NCI-H460 (cell line): ENCODE measurements at regions not wholly inside any gene's neighbourhood (a gene's known extent, or its start where the extent isn't known, plus 50 kb on each side); places are given as distances from the start of the nearest gene placed in this dataset.
"Not testable (repeated sequence)": the region's sequence is repeated elsewhere in the genome, so short reads cannot be mapped to it uniquely, and the experiment has no call there.

Experiments
- DNase-seq: peaks from one replicate; pipeline ENCODE4 v3.0.0-alpha.2; 2016; ENCODE audit warnings: low read depth; ENCODE audit errors: extremely low read depth

- no peak for DNase-seq
These were observed 593.7 kb upstream of the MMS22L start for GRCh38 chr6:97876711-97877110.

GRCh38 chr6:97882755-97883154 lies 599.7 kb upstream of the MMS22L start:
- DNase-seq: no peak

- no peak for DNase-seq
These were observed 602.3 kb upstream of the MMS22L start for GRCh38 chr6:97885325-97885724.

- no peak for DNase-seq
These were observed 602.8 kb upstream of the MMS22L start for GRCh38 chr6:97885828-97886227.

GRCh38 chr6:97901531-97901930 lies 618.5 kb upstream of the MMS22L start:
- DNase-seq: no peak

GRCh38 chr6:97909380-97909779 lies 626.4 kb upstream of the MMS22L start:
- no peak for DNase-seq

- no peak for DNase-seq
These were observed 630.7 kb upstream of the MMS22L start for GRCh38 chr6:97913721-97914120.

GRCh38 chr6:97914912-97915311 lies 631.9 kb upstream of the MMS22L start:
- DNase-seq: no peak

- no peak for DNase-seq
These were observed 632.5 kb upstream of the MMS22L start for GRCh38 chr6:97915537-97915936.

- no peak for DNase-seq
These were observed 634.4 kb upstream of the MMS22L start for GRCh38 chr6:97917369-97917768.

GRCh38 chr6:97919046-97919445 lies 636.0 kb upstream of the MMS22L start:
- no peak for DNase-seq

GRCh38 chr6:97919631-97920030 lies 636.6 kb upstream of the MMS22L start:
- no peak for DNase-seq

- DNase-seq: no peak
These were observed 640.2 kb upstream of the MMS22L start for GRCh38 chr6:97923249-97923648.

GRCh38 chr6:97925504-97925903 lies 642.5 kb upstream of the MMS22L start:
- peak; percentile 1 for DNase-seq

GRCh38 chr6:97939440-97940168 lies 656.6 kb upstream of the MMS22L start:
- no peak for DNase-seq

GRCh38 chr6:97947841-97948240 lies 664.8 kb upstream of the MMS22L start:
- peak; percentile 61 for DNase-seq

- no peak for DNase-seq
These were observed 675.1 kb upstream of the MMS22L start for GRCh38 chr6:97958134-97958533.

GRCh38 chr6:97963193-97963592 lies 680.2 kb upstream of the MMS22L start:
- DNase-seq: peak; percentile 36

- no peak for DNase-seq
These were observed 686.0 kb upstream of the MMS22L start for GRCh38 chr6:97969065-97969464.

GRCh38 chr6:97977084-97977483 lies 694.1 kb upstream of the MMS22L start:
- DNase-seq: no peak

GRCh38 chr6:97978855-97979271 lies 695.8 kb upstream of the MMS22L start:
- peak; percentile 2 for DNase-seq

GRCh38 chr6:97979285-97979684 lies 696.3 kb upstream of the MMS22L start:
- DNase-seq: not testable (repeated sequence)

- no peak for DNase-seq
These were observed 706.4 kb upstream of the MMS22L start for GRCh38 chr6:97989451-97989850.
